HepG2 (cell line): ENCODE measurements at regions not wholly inside any gene's neighbourhood (a gene's known extent, or its start where the extent isn't known, plus 50 kb on each side); places are given as distances from the start of the nearest gene placed in this dataset.

ENCODE experiments used
- BCL6 ChIP-seq: IDR thresholded peaks from 2 replicates; pipeline ENCODE4 v1.6.1; 2016; ENCODE audit warnings: missing genetic modification reagents, missing compliant biosample characterization
- CEBPG ChIP-seq: IDR thresholded peaks from 2 replicates; pipeline ENCODE4 v1.6.1; 2016
- FOXO1 ChIP-seq: sonication (generic); formaldehyde crosslinking; IDR thresholded peaks from 2 replicates; pipeline ENCODE4 v1.4.0; 2020; ENCODE audit warnings: missing genetic modification reagents
- GPN1 ChIP-seq: sonication (generic); formaldehyde crosslinking; IDR thresholded peaks from 2 replicates; pipeline ENCODE4 v1.5.1; 2020; ENCODE audit warnings: missing genetic modification reagents, borderline replicate concordance
- MAZ ChIP-seq, 2 experiments: sonication (generic) in 1 of 2; formaldehyde crosslinking in 1 of 2; IDR thresholded peaks; 2 replicates each; pipeline versions ENCODE4 v1.5.0 to v1.6.1; 2012 to 2020; ENCODE audit warnings: low read depth in 2 of 2, mild to moderate bottlenecking in 2 of 2, borderline replicate concordance in 1 of 2, improper control_type of control experiment in 1 of 2, low read length in 1 of 2, missing genetic modification reagents in 1 of 2, moderate library complexity in 1 of 2
- NCOA5 ChIP-seq: sonication (generic); formaldehyde crosslinking; IDR thresholded peaks from 2 replicates; pipeline ENCODE4 v1.4.0; 2020; ENCODE audit warnings: missing genetic modification reagents
- NFIC ChIP-seq: IDR thresholded peaks from 2 replicates; pipeline ENCODE4 v1.6.1; 2012; ENCODE audit warnings: mild to moderate bottlenecking, low read length, inconsistent platforms
- NPAS2 ChIP-seq: sonication (generic); formaldehyde crosslinking; IDR thresholded peaks from 2 replicates; pipeline ENCODE4 v1.8.0; 2022; ENCODE audit warnings: mild to moderate bottlenecking, missing genetic modification reagents, borderline replicate concordance
- RBFOX2 ChIP-seq: fragments of 200-400 bp; formaldehyde crosslinking; IDR thresholded peaks from 2 replicates; pipeline ENCODE4 v1.6.1; 2017; ENCODE audit warnings: low read depth, mild to moderate bottlenecking, low read length
- SAFB2 ChIP-seq: sonication (generic); formaldehyde crosslinking; IDR thresholded peaks from 2 replicates; pipeline ENCODE4 v1.5.1; 2020; ENCODE audit warnings: missing genetic modification reagents, low read depth, mild to moderate bottlenecking, borderline replicate concordance
- TEAD2 ChIP-seq: sonication (generic); formaldehyde crosslinking; IDR thresholded peaks from 2 replicates; pipeline ENCODE4 v1.9.0; 2021; ENCODE audit warnings: missing genetic modification reagents
- THAP11 ChIP-seq: IDR thresholded peaks from 2 replicates; pipeline ENCODE4 v1.6.1; 2016; ENCODE audit warnings: missing biosample characterization, missing genetic modification reagents
- ZC3H4 ChIP-seq: sonication (generic); formaldehyde crosslinking; IDR thresholded peaks from 2 replicates; pipeline ENCODE4 v1.4.0; 2020; ENCODE audit warnings: missing genetic modification reagents, borderline replicate concordance
- ZKSCAN5 ChIP-seq: sonication (generic); formaldehyde crosslinking; IDR thresholded peaks from 2 replicates; pipeline ENCODE4 v1.5.1; 2020; ENCODE audit warnings: mild to moderate bottlenecking, missing genetic modification reagents
- ZNF180 ChIP-seq: sonication (generic); formaldehyde crosslinking; IDR thresholded peaks from 2 replicates; pipeline ENCODE4 v1.4.0; 2020; ENCODE audit warnings: low read depth, missing genetic modification reagents, borderline replicate concordance
- ZNF264 ChIP-seq: sonication (generic); formaldehyde crosslinking; IDR thresholded peaks from 2 replicates; pipeline ENCODE4 v1.4.0; 2020; ENCODE audit warnings: missing genetic modification reagents
- ZNF496 ChIP-seq: sonication (generic); formaldehyde crosslinking; IDR thresholded peaks from 2 replicates; pipeline ENCODE4 v1.8.1; 2023; ENCODE audit warnings: mild to moderate bottlenecking, moderate library complexity, missing genetic modification reagents; ENCODE audit not compliant: insufficient replicate concordance
- ZNF589 ChIP-seq: sonication (generic); formaldehyde crosslinking; conservative IDR thresholded peaks from 2 replicates; pipeline ENCODE4 v1.8.0; 2022; ENCODE audit warnings: mild to moderate bottlenecking, moderate library complexity, missing genetic modification reagents
- ZNF670 ChIP-seq: sonication (generic); formaldehyde crosslinking; IDR thresholded peaks from 2 replicates; pipeline ENCODE4 v1.8.0; 2022; ENCODE audit warnings: mild to moderate bottlenecking, missing genetic modification reagents, borderline replicate concordance
- TF ChIP-seq, protein P1 (sequence below): sonication (generic); formaldehyde crosslinking; IDR thresholded peaks from 2 replicates; pipeline ENCODE4 v1.9.0; 2021; ENCODE audit warnings: missing genetic modification reagents, mild to moderate bottlenecking, borderline replicate concordance
- TF ChIP-seq, protein P2 (sequence below): IDR thresholded peaks from 2 replicates; pipeline ENCODE4 v1.6.1; 2016; ENCODE audit warnings: low read depth, missing genetic modification reagents, missing compliant biosample characterization
- TF ChIP-seq, protein P3 (sequence below): sonication (generic); IDR thresholded peaks from 2 replicates; pipeline ENCODE4 v1.6.1; 2016; ENCODE audit warnings: low read depth, borderline replicate concordance
- TF ChIP-seq, protein P4 (sequence below): sonication (generic); formaldehyde crosslinking; IDR thresholded peaks from 2 replicates; pipeline ENCODE4 v1.8.0; 2023; ENCODE audit warnings: mild to moderate bottlenecking, missing genetic modification reagents

DNA sequence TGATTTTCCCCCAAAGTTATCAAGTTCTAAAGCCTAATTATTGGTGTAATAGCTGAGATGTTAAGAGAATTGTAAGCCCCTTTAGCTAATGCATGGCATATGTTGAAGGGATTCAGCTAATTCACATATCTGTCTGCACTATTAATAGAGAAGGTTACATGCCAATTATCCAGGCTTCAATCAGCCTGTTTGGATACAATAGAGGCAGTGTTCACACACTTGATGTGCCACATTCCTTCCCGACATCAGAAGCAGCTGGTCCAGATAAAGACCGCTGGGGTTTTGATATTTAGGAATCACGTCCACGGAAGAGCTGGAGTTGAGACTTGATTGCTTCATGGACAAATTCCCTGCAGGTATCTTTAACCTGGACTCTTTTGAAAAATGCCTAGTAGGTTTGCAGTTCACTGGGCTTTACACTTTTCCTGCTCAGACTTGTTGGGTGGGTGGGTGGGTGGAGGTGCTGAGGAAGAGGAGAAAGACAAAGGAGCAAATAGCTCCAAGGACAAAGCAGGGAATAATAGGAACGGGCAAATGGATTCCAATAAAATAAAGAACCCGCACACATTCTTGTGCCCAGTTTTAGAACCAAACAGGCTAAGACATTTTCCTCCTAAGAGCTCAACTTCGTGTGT is 142.6 kb upstream of the ZNF217 start (continued):
- TF ChIP-seq CEBPG (CRISPR knock-in tag) = peak; percentile 14; the same call in 1 of the 2 replicates
- no peak for TF ChIP-seq GPN1 (CRISPR knock-in tag)
- TF ChIP-seq BCL6 = 0 out of 2 replicates have a peak, but pooled peaks have one; percentile 7
- no peak for TF ChIP-seq RBFOX2
- no peak for TF ChIP-seq MAZ (IDR thresholded peaks at IDR 0.05; ENCODE audit: borderline replicate concordance, low read depth, low read length)
- no peak for TF ChIP-seq MAZ (CRISPR knock-in tag; IDR thresholded peaks at IDR 0.05; ENCODE audit: low read depth)
- no peak for TF ChIP-seq ZNF180
- no peak for TF ChIP-seq SAFB2 (CRISPR knock-in tag)
- TF ChIP-seq, protein P1, sequence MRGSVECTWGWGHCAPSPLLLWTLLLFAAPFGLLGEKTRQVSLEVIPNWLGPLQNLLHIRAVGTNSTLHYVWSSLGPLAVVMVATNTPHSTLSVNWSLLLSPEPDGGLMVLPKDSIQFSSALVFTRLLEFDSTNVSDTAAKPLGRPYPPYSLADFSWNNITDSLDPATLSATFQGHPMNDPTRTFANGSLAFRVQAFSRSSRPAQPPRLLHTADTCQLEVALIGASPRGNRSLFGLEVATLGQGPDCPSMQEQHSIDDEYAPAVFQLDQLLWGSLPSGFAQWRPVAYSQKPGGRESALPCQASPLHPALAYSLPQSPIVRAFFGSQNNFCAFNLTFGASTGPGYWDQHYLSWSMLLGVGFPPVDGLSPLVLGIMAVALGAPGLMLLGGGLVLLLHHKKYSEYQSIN (CRISPR knock-in tag) = no peak
- no peak for TF ChIP-seq ZNF496 (CRISPR knock-in tag)
- TF ChIP-seq THAP11 (CRISPR knock-in tag) = no peak
- no peak for TF ChIP-seq ZNF264 (CRISPR knock-in tag)
- TF ChIP-seq NCOA5 (CRISPR knock-in tag) = no peak
- TF ChIP-seq, protein P2, sequence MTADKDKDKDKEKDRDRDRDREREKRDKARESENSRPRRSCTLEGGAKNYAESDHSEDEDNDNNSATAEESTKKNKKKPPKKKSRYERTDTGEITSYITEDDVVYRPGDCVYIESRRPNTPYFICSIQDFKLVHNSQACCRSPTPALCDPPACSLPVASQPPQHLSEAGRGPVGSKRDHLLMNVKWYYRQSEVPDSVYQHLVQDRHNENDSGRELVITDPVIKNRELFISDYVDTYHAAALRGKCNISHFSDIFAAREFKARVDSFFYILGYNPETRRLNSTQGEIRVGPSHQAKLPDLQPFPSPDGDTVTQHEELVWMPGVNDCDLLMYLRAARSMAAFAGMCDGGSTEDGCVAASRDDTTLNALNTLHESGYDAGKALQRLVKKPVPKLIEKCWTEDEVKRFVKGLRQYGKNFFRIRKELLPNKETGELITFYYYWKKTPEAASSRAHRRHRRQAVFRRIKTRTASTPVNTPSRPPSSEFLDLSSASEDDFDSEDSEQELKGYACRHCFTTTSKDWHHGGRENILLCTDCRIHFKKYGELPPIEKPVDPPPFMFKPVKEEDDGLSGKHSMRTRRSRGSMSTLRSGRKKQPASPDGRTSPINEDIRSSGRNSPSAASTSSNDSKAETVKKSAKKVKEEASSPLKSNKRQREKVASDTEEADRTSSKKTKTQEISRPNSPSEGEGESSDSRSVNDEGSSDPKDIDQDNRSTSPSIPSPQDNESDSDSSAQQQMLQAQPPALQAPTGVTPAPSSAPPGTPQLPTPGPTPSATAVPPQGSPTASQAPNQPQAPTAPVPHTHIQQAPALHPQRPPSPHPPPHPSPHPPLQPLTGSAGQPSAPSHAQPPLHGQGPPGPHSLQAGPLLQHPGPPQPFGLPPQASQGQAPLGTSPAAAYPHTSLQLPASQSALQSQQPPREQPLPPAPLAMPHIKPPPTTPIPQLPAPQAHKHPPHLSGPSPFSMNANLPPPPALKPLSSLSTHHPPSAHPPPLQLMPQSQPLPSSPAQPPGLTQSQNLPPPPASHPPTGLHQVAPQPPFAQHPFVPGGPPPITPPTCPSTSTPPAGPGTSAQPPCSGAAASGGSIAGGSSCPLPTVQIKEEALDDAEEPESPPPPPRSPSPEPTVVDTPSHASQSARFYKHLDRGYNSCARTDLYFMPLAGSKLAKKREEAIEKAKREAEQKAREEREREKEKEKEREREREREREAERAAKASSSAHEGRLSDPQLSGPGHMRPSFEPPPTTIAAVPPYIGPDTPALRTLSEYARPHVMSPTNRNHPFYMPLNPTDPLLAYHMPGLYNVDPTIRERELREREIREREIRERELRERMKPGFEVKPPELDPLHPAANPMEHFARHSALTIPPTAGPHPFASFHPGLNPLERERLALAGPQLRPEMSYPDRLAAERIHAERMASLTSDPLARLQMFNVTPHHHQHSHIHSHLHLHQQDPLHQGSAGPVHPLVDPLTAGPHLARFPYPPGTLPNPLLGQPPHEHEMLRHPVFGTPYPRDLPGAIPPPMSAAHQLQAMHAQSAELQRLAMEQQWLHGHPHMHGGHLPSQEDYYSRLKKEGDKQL (CRISPR knock-in tag) = no peak
- TF ChIP-seq ZNF670 (CRISPR knock-in tag) = no peak
- no peak for TF ChIP-seq TEAD2 (CRISPR knock-in tag)
- no peak for TF ChIP-seq ZKSCAN5 (CRISPR knock-in tag)
- TF ChIP-seq ZNF589 = no peak
- no peak for TF ChIP-seq ZC3H4 (CRISPR knock-in tag)
- 0 out of 2 replicates have a peak, but pooled peaks have one; percentile 3 for TF ChIP-seq NFIC
- TF ChIP-seq, protein P3, sequence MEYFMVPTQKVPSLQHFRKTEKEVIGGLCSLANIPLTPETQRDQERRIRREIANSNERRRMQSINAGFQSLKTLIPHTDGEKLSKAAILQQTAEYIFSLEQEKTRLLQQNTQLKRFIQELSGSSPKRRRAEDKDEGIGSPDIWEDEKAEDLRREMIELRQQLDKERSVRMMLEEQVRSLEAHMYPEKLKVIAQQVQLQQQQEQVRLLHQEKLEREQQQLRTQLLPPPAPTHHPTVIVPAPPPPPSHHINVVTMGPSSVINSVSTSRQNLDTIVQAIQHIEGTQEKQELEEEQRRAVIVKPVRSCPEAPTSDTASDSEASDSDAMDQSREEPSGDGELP = 0 out of 2 replicates have a peak, but pooled peaks have one; percentile 28
- no peak for TF ChIP-seq FOXO1 (CRISPR knock-in tag)
- TF ChIP-seq NPAS2 (CRISPR knock-in tag) = no peak
- TF ChIP-seq, protein P4, sequence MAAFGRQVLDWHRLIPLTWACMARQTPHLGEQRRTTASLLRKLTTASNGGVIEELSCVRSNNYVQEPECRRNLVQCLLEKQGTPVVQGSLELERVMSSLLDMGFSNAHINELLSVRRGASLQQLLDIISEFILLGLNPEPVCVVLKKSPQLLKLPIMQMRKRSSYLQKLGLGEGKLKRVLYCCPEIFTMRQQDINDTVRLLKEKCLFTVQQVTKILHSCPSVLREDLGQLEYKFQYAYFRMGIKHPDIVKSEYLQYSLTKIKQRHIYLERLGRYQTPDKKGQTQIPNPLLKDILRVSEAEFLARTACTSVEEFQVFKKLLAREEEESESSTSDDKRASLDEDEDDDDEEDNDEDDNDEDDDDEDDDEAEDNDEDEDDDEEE (CRISPR knock-in tag) = no peak
- TF ChIP-seq, all 625 proteins: peak for 10
